Skeletal muscle tissue (tissue), 3 donors: ENCODE measurements at regions not wholly inside any gene's neighbourhood (a gene's known extent, or its start where the extent isn't known, plus 50 kb on each side); places are given as distances from the start of the nearest gene placed in this dataset.

ENCODE experiments used
- H3K27ac ChIP-seq: one replicate; pipeline ENCODE4 v1.7.0; 2013; ENCODE audit warnings: mild to moderate bottlenecking, low read depth, low read length, inconsistent platforms
- H3K27me3 ChIP-seq, 3 donors: one replicate each; pipeline ENCODE4 v1.7.0; 2013; ENCODE audit warnings: low read length in 3 of 3; ENCODE audit not compliant: control insufficient read depth in 3 of 3, insufficient read depth in 3 of 3
- H3K36me3 ChIP-seq, 3 donors: one replicate each; pipeline ENCODE4 v1.7.0; 2013; ENCODE audit warnings: low read length in 3 of 3; ENCODE audit not compliant: control insufficient read depth in 3 of 3, insufficient read depth in 3 of 3
- H3K4me1 ChIP-seq, 3 donors: one replicate each; pipeline ENCODE4 v1.7.0; 2013; ENCODE audit warnings: low read length in 3 of 3, mild to moderate bottlenecking in 3 of 3; ENCODE audit not compliant: control insufficient read depth in 3 of 3, insufficient read depth in 3 of 3
- H3K4me3 ChIP-seq, 3 donors: one replicate each; pipeline ENCODE4 v1.7.0; 2013; ENCODE audit warnings: low read length in 3 of 3
- H3K9ac ChIP-seq, 3 donors: one replicate each; pipeline ENCODE4 v1.7.0; 2013; ENCODE audit warnings: low read length in 3 of 3, mild to moderate bottlenecking in 3 of 3, moderate library complexity in 2 of 3, low read depth in 1 of 3
- H3K9me3 ChIP-seq, 3 donors: one replicate each; pipeline ENCODE4 v1.7.0; 2013; ENCODE audit warnings: low read length in 3 of 3; ENCODE audit not compliant: control insufficient read depth in 3 of 3
- donor health status: Osteomylitis.

DNA sequence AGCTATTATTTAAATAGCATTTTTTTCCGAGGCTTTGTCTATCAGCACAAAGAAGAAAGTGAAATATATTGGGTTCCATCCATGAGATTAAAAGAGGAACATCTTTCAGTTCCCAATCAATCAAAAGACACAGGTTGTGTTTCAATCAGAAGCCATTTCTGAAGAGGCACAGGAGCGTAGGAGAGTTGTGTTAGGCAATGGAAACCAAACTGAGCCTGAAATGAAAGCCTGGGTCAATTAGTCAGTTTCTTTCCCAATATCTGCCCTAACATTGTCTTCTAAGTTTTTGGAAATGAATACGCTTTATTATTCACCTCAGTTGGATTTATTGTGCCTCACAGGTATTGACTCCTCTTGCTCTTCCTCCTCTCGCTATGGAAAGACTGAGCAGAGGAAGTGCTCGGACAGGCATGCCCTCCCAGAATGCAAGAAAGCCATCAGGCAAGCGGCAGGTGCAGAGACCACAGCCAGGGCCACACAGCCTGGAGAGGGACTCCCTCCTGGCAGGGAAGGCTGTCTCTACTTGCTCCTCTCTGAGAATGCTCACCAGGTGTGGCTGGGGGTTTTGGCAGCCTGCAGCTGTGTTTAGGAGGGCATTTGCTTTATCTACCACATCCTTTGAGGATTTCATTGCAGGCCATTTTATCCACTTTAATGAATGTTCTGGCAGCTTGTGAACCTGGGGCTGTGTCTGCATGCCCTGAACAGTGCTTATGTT lies 100.8 kb upstream of the NEDD9 start:
- no peak overlapping the region for H3K4me3 ChIP-seq
- H3K27me3 ChIP-seq = no peaks in the 10 kb centered on the region
- H3K4me1 ChIP-seq = peaks cover 0 to 10% (median 7%) of the 10 kb centered on the region in 3 donors
- H3K9ac ChIP-seq = no peak overlapping the region
- no peaks in the 10 kb centered on the region for H3K9me3 ChIP-seq
- no peak overlapping the region for H3K27ac ChIP-seq
- no peaks in the 10 kb centered on the region for H3K36me3 ChIP-seq

DNA sequence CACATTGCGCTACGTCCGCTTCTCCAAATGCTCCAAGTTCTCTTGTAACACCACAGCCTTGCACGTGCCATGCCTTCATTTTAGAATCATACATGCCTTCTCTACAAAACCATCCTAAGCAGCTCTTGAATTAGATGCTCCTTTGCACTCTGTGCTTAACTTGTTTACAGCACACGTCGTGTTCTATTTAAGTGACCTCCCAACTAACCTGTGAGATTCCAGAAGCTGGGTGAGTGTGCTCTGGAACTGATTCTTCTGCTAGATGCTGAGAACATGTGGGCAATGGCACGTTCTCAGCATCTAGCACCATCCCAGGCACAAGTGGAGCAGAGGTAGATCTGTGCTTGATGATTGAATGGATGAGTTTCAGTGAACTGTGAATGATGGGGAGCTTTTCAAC lies 100.0 kb upstream of the NEDD9 start:
- no peaks in the 10 kb centered on the region for H3K27me3 ChIP-seq
- H3K4me1 ChIP-seq = peaks cover 0 to 10% (median 7%) of the 10 kb centered on the region in 3 donors
- no peak overlapping the region for H3K4me3 ChIP-seq
- H3K9me3 ChIP-seq = no peaks in the 10 kb centered on the region
- no peaks in the 10 kb centered on the region for H3K36me3 ChIP-seq
- H3K9ac ChIP-seq = no peak overlapping the region
- no peak overlapping the region for H3K27ac ChIP-seq

DNA sequence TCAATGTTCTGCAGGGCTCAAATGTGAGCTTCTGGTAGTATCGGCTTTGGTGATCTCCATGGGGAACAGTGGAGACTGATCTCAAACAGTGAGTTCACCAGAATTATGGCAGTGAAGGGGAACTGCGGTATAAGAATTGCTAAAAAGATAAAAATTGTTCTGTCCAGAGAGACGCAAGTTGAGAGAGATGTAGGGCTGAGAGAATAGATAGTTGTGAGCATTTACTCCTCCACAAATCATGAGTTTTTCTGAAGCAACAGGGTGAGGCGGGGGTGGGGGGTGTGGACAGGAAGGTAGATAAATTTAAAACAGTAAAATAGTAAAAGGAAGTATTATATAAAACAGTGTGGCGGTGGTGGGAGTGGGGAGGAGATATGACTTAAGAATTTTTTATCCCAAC lies 98.6 kb upstream of the NEDD9 start:
- no peaks in the 10 kb centered on the region for H3K9me3 ChIP-seq
- H3K36me3 ChIP-seq = no peaks in the 10 kb centered on the region
- H3K4me1 ChIP-seq = peaks cover 0 to 10% (median 7%) of the 10 kb centered on the region in 3 donors
- no peak overlapping the region for H3K4me3 ChIP-seq
- H3K9ac ChIP-seq = no peak overlapping the region
- H3K27me3 ChIP-seq = no peaks in the 10 kb centered on the region
- no peak overlapping the region for H3K27ac ChIP-seq

DNA sequence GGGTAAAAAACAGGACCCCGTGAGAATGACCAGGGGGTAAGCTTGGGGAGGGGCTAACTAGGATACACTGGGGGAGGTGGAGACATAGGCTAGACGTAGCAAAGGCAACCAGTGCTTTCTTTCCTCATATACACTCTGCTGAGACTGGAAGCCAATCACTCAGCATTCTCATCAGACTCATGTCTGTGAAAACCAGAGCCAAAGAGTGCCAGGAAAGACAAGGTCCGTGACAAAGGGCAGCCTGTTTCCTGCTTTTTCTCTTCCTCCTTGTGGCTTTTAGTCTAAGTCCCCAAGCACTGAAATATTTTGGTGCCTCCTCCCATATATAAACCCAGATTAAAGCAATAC lies 97.9 kb upstream of the NEDD9 start:
- Histone ChIP-seq H3K27ac (no peak overlapping the region), H3K9ac (no peak overlapping the region), H3K27me3 (no peaks in the 10 kb centered on the region), H3K4me1 (peaks cover 0 to 10% (median 7%) of the 10 kb centered on the region in 3 donors), H3K9me3 (no peaks in the 10 kb centered on the region), H3K4me3 (no peak overlapping the region), H3K36me3 (no peaks in the 10 kb centered on the region)

DNA sequence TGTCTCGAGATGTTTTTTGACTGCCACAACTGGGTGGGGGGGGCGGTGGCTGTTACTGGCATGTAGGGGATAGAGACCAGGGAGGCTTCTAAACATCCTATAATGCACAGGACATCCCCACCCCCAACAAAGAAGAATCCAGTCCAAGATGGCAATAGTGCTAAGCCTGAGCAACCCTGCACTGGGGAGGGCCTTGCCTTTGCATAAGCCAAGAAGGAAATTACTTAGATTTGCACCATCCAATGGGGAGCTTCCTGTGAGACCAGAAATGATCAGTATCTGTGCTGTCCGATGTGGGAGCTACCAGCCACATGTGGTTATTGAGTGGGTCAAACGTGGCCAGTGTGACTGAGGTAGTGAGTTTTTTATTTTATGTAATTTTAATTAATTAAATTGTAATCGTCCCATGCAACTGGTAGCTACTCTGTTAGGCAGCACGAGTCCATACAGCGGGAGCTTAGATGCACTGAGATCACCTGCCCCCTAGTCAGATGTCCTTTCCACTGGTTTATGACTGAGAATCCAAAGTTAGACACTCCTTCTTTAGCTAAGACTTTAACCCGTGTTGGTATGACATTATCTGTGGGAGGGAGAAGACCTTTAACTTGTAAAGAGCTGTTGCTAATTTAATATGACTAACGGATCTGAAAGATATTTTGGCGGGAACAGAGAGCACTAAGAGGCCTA lies 97.4 kb upstream of the NEDD9 start:
- no peaks in the 10 kb centered on the region for H3K27me3 ChIP-seq
- H3K4me3 ChIP-seq = no peak overlapping the region
- H3K27ac ChIP-seq = no peak overlapping the region
- H3K4me1 ChIP-seq = peaks cover 0 to 10% (median 7%) of the 10 kb centered on the region in 3 donors
- no peak overlapping the region for H3K9ac ChIP-seq
- no peaks in the 10 kb centered on the region for H3K36me3 ChIP-seq
- H3K9me3 ChIP-seq = no peaks in the 10 kb centered on the region

DNA sequence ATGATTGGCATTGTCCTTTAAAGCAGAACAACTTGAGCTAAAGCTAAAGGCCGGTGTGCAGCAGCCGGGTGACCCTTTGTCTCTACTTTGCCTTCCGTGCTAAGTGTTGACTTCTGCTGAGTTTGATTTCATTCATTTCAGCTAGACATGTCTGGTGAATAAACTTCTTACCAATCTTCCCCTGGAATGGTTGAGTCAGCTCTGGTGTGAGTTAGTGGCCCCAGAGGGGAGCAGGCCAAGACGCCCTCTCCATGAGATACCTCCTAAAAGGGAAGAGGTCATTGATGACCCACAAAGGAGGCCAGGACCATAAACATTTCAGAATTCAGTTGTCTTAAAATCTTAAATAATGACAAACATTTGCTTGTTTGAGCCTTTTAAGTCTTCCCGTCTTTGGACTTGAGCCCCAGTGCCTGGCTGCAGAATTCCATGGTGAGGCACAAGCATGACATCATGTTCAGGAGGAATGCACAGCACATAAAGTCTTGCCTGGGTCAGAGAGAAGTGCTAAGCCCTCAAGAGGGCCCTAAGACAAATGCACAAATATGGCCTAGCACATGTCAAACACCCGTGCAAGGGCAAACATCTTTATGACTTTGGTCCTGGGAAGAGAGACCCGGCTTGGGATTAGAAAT lies 96.3 kb upstream of the NEDD9 start:
- Histone ChIP-seq H3K9me3 (no peaks in the 10 kb centered on the region), H3K27ac (no peak overlapping the region), H3K27me3 (no peaks in the 10 kb centered on the region), H3K4me1 (peaks cover 0 to 10% (median 7%) of the 10 kb centered on the region in 3 donors), H3K9ac (no peak overlapping the region), H3K36me3 (no peaks in the 10 kb centered on the region), H3K4me3 (no peak overlapping the region)

DNA sequence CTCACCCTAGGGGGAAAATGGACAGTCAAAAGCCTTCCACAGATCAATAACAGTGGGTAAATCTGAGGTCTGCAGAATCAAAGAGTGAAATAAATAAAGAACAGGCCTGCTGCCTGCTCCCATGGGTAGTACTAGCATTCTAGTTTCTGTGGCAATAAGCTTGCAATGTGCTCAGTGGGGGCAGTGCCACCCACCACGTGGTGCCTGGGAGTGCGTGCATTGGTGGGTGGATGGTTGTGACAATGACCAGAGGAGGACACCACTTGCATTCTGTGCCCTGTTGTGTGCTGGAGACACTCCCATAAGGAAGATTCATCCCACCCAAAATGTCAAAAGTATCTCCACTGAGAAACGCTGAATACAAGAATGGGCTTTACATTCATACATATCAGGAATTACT lies 95.5 kb upstream of the NEDD9 start:
- Histone ChIP-seq H3K4me1 (peaks cover 0 to 10% (median 7%) of the 10 kb centered on the region in 3 donors), H3K4me3 (no peak overlapping the region), H3K36me3 (no peaks in the 10 kb centered on the region), H3K27ac (no peak overlapping the region), H3K9me3 (no peaks in the 10 kb centered on the region), H3K27me3 (no peaks in the 10 kb centered on the region), H3K9ac (no peak overlapping the region)

DNA sequence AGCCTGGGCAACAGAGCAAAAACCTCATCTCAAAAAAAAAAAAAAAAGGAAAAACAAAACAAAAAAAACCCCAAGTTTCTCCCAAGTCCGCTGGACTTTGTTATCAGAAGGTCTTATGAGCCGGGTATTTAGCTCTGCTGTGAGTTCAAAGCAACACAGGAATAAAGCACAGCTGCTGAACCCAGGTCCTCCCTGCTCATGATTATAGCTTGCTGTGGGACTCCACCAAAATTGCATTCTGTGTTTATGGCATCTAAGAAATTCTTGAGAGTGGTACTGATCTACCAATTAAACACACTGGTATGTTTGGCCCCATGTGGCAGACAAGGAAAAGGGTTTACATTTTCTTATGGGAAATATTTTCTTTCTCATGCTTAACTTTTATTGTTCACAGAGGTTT lies 93.6 kb upstream of the NEDD9 start:
- Histone ChIP-seq H3K27me3 (no peaks in the 10 kb centered on the region), H3K27ac (no peak overlapping the region), H3K9me3 (no peaks in the 10 kb centered on the region), H3K4me3 (no peak overlapping the region), H3K36me3 (no peaks in the 10 kb centered on the region), H3K4me1 (peaks cover 0 to 10% (median 10%) of the 10 kb centered on the region in 3 donors), H3K9ac (no peak overlapping the region)

DNA sequence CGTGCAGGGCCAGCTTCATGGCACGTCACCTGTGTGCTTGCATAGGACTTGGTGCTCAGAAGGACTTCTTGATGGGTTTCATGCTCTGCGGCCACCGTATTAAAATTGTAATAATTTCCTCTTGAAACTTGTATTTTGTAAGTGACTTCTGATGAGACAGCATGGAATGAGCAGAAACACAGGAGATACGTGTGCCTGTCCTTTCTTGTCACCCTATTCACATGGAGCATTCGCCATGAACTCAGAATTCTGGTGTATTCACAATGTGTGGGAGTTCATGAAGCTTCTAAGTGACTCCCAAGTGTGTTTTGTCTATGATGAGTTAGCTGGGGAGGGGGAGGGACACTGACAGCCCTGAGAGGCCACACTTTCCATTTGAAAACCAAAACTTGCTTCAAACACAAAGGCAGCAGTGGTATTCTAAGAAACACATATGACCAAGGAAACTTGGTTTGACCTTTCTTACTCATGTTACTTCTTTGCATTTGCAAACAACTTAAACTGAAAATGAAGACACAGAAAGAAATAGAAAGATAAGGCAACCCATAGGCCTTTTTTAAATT lies 92.1 kb upstream of the NEDD9 start:
- no peaks in the 10 kb centered on the region for H3K9me3 ChIP-seq
- H3K4me3 ChIP-seq = no peak overlapping the region

More for the DNA sequence above, 92.1 kb upstream of the NEDD9 start:
- H3K27me3 ChIP-seq = no peaks in the 10 kb centered on the region
- no peaks in the 10 kb centered on the region for H3K36me3 ChIP-seq
- H3K4me1 ChIP-seq = peaks cover 0 to 7% (median 7%) of the 10 kb centered on the region in 3 donors
- H3K27ac ChIP-seq = no peak overlapping the region
- no peak overlapping the region for H3K9ac ChIP-seq
